T-helper 1 cell treated with Interleukin-12 subunit alpha and Interleukin-12 subunit beta and Interleukin-4 antibody, amounts not matched to agents 30 μg/mL and 1 μg/mL, for 36 hours (primary cell): ENCODE measurements at regions not wholly inside any gene's neighbourhood (a gene's known extent, or its start where the extent isn't known, plus 50 kb on each side); places are given as distances from the start of the nearest gene placed in this dataset.

Source experiments
- H3K27ac Mint-ChIP-seq: one replicate; pipeline ENCODE4 v1.8.0; 2021; ENCODE audit warnings: mild to moderate bottlenecking, mixed read lengths
- H3K27me3 Mint-ChIP-seq: one replicate; pipeline ENCODE4 v1.8.0; 2021; ENCODE audit warnings: low read depth, mixed read lengths
- H3K36me3 Mint-ChIP-seq: one replicate; pipeline ENCODE4 v1.8.0; 2021; ENCODE audit warnings: low read depth, mixed read lengths
- H3K4me1 Mint-ChIP-seq: one replicate; pipeline ENCODE4 v1.8.0; 2021; ENCODE audit warnings: low read depth, mixed read lengths
- H3K4me3 Mint-ChIP-seq: one replicate; pipeline ENCODE4 v1.8.0; 2021; ENCODE audit warnings: mild to moderate bottlenecking, moderate library complexity, mixed read lengths
- H3K9me3 Mint-ChIP-seq: one replicate; pipeline ENCODE4 v1.8.0; 2021; ENCODE audit warnings: mixed read lengths

DNA sequence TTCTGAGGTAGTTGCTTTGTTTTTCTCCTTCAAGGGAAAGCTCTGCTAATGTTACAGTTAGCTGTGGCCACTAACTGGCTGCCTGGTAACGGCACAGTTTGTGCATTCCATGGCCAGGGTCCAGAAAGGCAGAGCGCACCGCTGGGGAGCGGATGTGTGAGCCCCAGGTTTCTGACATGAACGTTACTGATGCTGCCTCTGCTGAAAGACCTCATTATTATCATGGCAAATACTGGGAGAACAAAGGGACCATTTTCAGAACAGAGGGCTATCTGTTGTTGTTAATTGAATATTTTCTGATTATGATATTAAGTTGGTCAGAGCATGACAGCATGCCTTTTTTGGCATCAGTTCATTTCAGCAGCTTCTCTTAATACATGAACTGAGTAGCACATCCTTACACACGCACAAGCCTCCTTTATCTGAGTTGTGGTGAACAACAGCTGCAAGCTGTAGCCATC, 134.1 kb downstream of the NUDT12 start:
- H3K27me3 Mint-ChIP-seq: peaks cover 5% of the 10 kb centered on the region
- no peaks in the 10 kb centered on the region for H3K9me3 Mint-ChIP-seq
- no peak overlapping the region for H3K27ac Mint-ChIP-seq
- no peak overlapping the region for H3K4me3 Mint-ChIP-seq
- no peaks in the 10 kb centered on the region for H3K36me3 Mint-ChIP-seq
- no peaks in the 10 kb centered on the region for H3K4me1 Mint-ChIP-seq

GRCh38 chr5:103427326-103427725, 135.3 kb downstream of the NUDT12 start:
- H3K27me3 Mint-ChIP-seq: peaks cover 9% of the 10 kb centered on the region
- H3K36me3 Mint-ChIP-seq: no peaks in the 10 kb centered on the region
- H3K4me3 Mint-ChIP-seq: no peak overlapping the region
- no peaks in the 10 kb centered on the region for H3K4me1 Mint-ChIP-seq
- no peak overlapping the region for H3K27ac Mint-ChIP-seq
- H3K9me3 Mint-ChIP-seq: no peaks in the 10 kb centered on the region

DNA sequence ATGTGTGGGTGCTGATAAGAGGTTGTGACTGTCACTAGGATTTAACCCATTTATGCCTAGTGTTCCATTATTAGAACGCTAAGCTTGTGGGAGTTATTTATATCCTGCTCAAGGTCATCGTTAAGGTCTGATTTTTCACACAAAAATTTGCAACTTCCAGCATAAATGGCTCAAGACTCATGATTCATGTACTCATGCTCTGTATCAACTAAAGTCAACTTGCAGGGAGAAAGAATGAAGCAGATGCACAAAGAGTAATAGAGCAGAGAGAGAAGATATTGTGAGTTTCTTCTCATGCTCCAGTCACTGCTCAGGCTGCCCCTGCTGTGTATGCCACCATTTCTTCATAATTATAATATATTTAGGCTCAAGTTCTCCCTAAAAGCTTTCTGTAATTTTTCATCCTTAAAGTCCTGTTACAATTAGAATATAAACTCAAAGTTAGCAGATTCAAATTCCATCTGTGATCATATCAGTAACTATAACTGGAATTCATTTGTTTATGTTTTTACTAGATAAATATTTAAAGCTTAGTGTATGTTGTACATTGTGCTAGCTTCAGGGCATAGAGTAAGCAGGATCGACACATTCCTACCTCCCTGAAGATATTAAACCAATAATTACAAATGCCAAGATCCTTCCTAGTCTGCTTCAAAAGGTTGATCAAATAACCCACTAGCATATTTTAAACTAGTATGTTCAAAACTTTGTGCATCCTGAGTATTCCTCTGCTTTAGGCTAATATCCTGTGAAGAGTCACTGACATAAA, 136.7 kb downstream of the NUDT12 start:
- H3K27me3 Mint-ChIP-seq: peaks cover 16% of the 10 kb centered on the region
- no peaks in the 10 kb centered on the region for H3K36me3 Mint-ChIP-seq
- no peaks in the 10 kb centered on the region for H3K4me1 Mint-ChIP-seq
- no peak overlapping the region for H3K4me3 Mint-ChIP-seq
- H3K27ac Mint-ChIP-seq: no peak overlapping the region
- no peaks in the 10 kb centered on the region for H3K9me3 Mint-ChIP-seq

DNA sequence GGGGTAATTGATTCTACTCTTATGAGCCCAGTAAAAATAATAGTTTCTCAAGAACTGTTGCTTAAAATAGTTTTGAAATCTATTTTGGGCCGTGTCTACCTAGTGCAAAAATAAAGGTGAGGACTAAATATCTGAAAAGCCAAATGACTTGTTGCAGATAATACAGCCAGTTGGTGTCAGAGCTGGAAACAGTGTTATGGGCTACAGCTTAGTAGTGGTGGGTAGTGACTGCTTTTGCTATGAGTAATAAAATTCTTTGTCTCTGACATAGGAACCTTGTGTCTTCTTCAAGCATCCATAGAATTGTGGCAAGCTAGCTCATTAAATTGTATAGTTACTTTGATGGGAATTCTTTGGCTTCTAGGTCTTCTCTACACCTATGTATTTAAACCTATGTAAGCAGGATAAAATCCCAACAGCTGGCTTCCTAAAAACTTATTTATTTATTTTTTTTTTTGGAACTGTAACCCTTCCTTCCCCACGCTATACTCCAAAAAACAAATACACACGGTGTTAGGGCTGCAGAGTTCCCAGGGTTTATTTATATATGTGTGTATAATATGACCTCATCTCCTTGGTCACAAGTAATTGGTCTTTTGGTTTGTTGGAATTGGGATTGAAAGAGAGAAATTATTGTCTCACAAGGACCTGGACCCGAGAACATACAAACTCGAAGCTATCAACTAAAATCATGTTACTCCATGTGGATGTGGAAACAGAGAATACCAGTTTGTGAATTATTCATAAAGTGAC, 138.0 kb downstream of the NUDT12 start:
- no peak overlapping the region for H3K27ac Mint-ChIP-seq
- no peaks in the 10 kb centered on the region for H3K4me1 Mint-ChIP-seq
- no peak overlapping the region for H3K4me3 Mint-ChIP-seq
- H3K36me3 Mint-ChIP-seq: no peaks in the 10 kb centered on the region
- H3K9me3 Mint-ChIP-seq: no peaks in the 10 kb centered on the region
- peaks cover 16% of the 10 kb centered on the region for H3K27me3 Mint-ChIP-seq

DNA sequence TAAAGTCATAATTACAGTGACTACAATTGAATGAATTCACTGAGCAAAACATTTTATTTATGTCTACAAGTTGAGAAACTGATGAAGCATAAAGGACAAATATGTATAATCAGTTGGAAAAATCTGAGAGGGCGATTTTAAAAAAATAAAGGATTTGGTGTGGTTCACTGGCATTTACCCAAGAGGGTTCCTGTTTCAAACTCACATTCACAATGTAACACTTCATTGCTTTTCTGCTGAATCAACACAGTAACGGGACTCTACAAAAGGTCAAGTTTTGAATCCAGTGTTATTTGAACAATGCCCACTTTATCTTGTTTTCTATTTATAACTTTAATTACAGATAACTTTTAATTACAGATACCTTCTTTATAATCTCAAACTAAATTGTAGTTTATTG, 138.6 kb downstream of the NUDT12 start:
- H3K27ac Mint-ChIP-seq: no peak overlapping the region
- H3K9me3 Mint-ChIP-seq: no peaks in the 10 kb centered on the region
- H3K27me3 Mint-ChIP-seq: peaks cover 16% of the 10 kb centered on the region
- H3K4me3 Mint-ChIP-seq: no peak overlapping the region
- H3K4me1 Mint-ChIP-seq: no peaks in the 10 kb centered on the region
- H3K36me3 Mint-ChIP-seq: no peaks in the 10 kb centered on the region

DNA sequence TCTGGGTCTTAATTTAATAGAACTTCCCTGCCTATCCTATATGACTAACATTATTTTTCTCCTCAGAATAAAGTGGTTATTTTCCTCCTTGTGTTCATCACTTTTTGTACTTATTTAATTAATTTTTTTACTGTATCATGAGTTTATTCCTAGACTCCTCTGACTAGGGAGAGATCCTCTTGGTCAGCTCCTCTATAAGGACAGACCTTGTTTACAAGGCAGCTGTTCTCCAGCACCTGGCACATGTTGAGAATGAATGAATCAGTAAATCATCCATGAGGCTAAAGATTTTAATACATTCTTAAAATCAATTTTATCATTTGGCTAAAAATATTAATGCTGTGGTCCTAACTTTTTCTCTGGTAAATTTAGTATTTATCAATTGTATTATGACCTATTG, 139.8 kb downstream of the NUDT12 start:
- H3K27ac Mint-ChIP-seq: no peak overlapping the region
- H3K9me3 Mint-ChIP-seq: no peaks in the 10 kb centered on the region
- H3K4me3 Mint-ChIP-seq: no peak overlapping the region
- no peaks in the 10 kb centered on the region for H3K36me3 Mint-ChIP-seq
- H3K4me1 Mint-ChIP-seq: no peaks in the 10 kb centered on the region
- H3K27me3 Mint-ChIP-seq: peaks cover 23% of the 10 kb centered on the region

DNA sequence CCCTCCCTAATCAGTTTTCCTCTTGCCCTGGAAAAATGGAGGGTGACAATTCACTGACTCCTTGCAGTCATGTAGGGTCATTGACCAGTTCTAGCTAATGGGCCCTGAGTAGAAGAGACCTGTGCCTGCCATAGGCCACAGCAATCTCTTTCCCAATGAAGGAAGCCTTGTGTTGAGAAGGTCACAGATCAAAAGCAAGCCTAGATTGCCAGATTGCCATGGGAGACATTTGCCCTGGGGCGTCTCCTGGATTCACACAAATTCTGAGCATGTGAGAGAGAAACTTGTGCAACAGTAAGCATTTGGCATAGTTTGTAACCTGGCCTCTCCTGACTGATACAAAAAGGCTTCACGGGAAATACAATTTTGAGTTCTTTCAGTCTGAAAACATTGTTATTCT, 148.0 kb downstream of the NUDT12 start:
- Mint-ChIP-seq H3K4me1 (no peaks in the 10 kb centered on the region), H3K27ac (no peak overlapping the region), H3K9me3 (no peaks in the 10 kb centered on the region), H3K27me3 (peaks cover 20% of the 10 kb centered on the region), H3K36me3 (no peaks in the 10 kb centered on the region), H3K4me3 (no peak overlapping the region)

DNA sequence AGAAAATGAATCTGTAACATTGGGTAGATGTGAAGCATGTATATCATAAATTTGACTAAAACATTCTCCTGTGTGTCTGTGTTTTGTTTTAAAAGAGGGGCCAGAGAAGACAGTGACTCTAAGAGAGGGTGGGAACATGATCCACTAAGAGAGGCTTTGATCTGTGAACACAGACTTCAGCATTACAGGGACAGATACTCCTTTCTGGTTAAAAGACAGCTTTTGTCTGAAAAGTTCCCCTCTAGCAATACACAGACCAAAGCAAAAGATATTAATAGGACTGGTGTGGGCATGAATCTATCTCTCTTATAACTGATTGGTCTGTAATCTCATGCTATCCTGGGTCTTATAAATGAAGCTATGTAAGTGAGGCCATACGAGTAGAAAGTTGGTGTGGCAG, 150.9 kb downstream of the NUDT12 start:
- H3K9me3 Mint-ChIP-seq: no peaks in the 10 kb centered on the region
- no peak overlapping the region for H3K4me3 Mint-ChIP-seq
- H3K27ac Mint-ChIP-seq: no peak overlapping the region
- peaks cover 11% of the 10 kb centered on the region for H3K27me3 Mint-ChIP-seq
- no peaks in the 10 kb centered on the region for H3K4me1 Mint-ChIP-seq
- no peaks in the 10 kb centered on the region for H3K36me3 Mint-ChIP-seq

DNA sequence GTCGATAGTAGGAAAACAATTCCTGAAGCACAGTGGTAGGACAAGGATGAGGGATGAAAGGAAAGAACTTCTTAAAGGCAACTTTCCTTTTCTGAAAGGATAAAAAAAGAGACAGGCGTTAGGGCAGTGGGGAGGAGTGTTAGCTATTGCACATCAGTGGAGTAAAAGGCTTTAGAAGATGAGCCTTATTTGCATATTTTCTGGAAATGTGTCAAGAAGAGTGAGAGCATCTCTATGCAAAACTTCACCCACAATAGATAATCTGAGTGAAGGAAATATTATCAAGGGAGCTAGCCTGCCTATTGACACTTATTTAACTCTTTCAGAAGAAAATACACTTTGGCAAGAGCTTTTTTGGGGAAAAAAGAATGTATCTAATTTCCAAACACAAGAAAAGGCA, 151.6 kb downstream of the MACIR start:
- no peak overlapping the region for H3K27ac Mint-ChIP-seq
- H3K9me3 Mint-ChIP-seq: no peaks in the 10 kb centered on the region
- no peak overlapping the region for H3K4me3 Mint-ChIP-seq
- H3K27me3 Mint-ChIP-seq: peaks cover 14% of the 10 kb centered on the region
- H3K36me3 Mint-ChIP-seq: no peaks in the 10 kb centered on the region
- no peaks in the 10 kb centered on the region for H3K4me1 Mint-ChIP-seq

DNA sequence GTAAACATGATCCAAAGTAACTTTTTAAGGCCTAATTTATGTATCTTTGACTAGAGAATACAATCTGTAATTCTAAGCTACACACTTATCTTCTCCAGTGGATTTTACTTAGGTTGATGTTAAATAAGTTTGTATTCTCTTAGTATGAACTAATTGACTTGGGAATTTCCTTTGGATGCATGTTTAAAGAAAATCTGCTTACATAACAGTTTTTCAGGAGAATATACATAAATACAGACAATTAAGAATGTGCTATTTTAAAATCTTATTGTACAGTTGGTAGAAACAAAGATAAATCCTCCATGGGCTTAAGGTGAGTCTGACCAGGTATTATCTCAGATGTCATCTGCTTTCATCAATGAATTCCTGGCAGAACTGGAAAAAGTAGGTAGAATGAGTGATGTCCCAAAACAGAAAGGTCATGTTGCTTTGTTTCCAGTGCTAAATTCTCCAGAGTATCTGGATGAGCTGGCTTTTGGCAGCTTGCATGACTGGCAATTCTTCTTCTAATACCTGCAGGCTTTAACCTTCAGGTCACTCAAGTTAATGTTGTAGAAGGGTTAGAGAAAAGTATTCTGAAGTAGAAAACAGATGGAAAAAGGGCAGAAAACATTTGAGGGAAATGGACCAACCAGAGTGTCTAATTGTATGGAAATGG, 150.6 kb downstream of the MACIR start:
- H3K27me3 Mint-ChIP-seq: peaks cover 14% of the 10 kb centered on the region
- no peaks in the 10 kb centered on the region for H3K9me3 Mint-ChIP-seq
- H3K4me1 Mint-ChIP-seq: no peaks in the 10 kb centered on the region
- H3K36me3 Mint-ChIP-seq: no peaks in the 10 kb centered on the region
- H3K27ac Mint-ChIP-seq: no peak overlapping the region
- no peak overlapping the region for H3K4me3 Mint-ChIP-seq

DNA sequence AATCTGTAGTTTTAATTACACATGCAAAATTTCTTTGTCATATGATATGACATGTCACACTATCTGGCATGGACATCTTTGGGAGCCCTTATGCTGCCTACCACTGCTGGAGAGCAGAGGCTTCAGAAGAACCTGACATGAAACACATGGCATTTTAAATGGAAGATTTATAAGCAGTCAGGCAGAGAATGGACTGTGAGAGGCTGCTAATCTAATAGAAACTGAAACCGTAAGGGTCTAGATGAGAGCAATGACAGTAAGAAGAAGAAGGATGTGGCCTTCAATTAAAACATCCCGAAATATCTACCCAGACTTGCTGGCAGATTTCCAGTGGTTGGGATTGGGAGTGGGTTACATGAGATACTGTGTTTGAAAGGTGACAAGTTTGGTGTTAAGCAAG, 149.8 kb downstream of the MACIR start:
- H3K4me1 Mint-ChIP-seq: no peaks in the 10 kb centered on the region
- H3K36me3 Mint-ChIP-seq: no peaks in the 10 kb centered on the region
- no peak overlapping the region for H3K27ac Mint-ChIP-seq
- H3K9me3 Mint-ChIP-seq: no peaks in the 10 kb centered on the region
- no peak overlapping the region for H3K4me3 Mint-ChIP-seq
- H3K27me3 Mint-ChIP-seq: peaks cover 16% of the 10 kb centered on the region

- peaks cover 23% of the 10 kb centered on the region for H3K27me3 Mint-ChIP-seq
- no peak overlapping the region for H3K4me3 Mint-ChIP-seq
- H3K9me3 Mint-ChIP-seq: no peaks in the 10 kb centered on the region
- no peak overlapping the region for H3K27ac Mint-ChIP-seq
- no peaks in the 10 kb centered on the region for H3K36me3 Mint-ChIP-seq
- no peaks in the 10 kb centered on the region for H3K4me1 Mint-ChIP-seq
Observed at GRCh38 chr5:103407402-103407801, 148.8 kb downstream of the MACIR start.

- H3K27ac Mint-ChIP-seq: no peak overlapping the region
- H3K4me1 Mint-ChIP-seq: no peaks in the 10 kb centered on the region
- no peaks in the 10 kb centered on the region for H3K9me3 Mint-ChIP-seq
- peaks cover 23% of the 10 kb centered on the region for H3K27me3 Mint-ChIP-seq
- no peak overlapping the region for H3K4me3 Mint-ChIP-seq
- no peaks in the 10 kb centered on the region for H3K36me3 Mint-ChIP-seq
Observed at GRCh38 chr5:103404483-103404882, 145.9 kb downstream of the MACIR start.

- no peaks in the 10 kb centered on the region for H3K9me3 Mint-ChIP-seq
- H3K27me3 Mint-ChIP-seq: peaks cover 27% of the 10 kb centered on the region
- no peaks in the 10 kb centered on the region for H3K4me1 Mint-ChIP-seq
- H3K36me3 Mint-ChIP-seq: no peaks in the 10 kb centered on the region
- H3K27ac Mint-ChIP-seq: no peak overlapping the region
- H3K4me3 Mint-ChIP-seq: no peak overlapping the region
Observed at GRCh38 chr5:103402851-103403250, 144.3 kb downstream of the MACIR start.
